NCI-H146 treated with DMSO at 0.1 percent for 48 hours (cell line): ENCODE measurements at regions not wholly inside any gene's neighbourhood (a gene's known extent, or its start where the extent isn't known, plus 50 kb on each side); places are given as distances from the start of the nearest gene placed in this dataset.
"Not testable (repeated sequence)": the region's sequence is repeated elsewhere in the genome, so short reads cannot be mapped to it uniquely, and the experiment has no call there.

Experiments used
- DNase-seq: peaks from one replicate; lab custom pipeline; 2025; ENCODE audit not compliant: unreplicated experiment; lab: John Stamatoyannopoulos, UW

- no peak for DNase-seq
Observed at GRCh38 chr15:79740561-79740960, 156.3 kb downstream of the MTHFS start.

- no peak for DNase-seq
Observed at GRCh38 chr15:79743032-79743431, 153.8 kb downstream of the MTHFS start.

GRCh38 chr15:79744485-79744884, 152.3 kb downstream of the MTHFS start:
- DNase-seq, result not testable (repeated sequence)

- no peak for DNase-seq
Observed at GRCh38 chr15:79756365-79756764, 140.4 kb downstream of the MTHFS start.

- no peak for DNase-seq
Observed at GRCh38 chr15:79765081-79765480, 131.7 kb downstream of the MTHFS start.

- DNase-seq, result no peak
Observed at GRCh38 chr15:79769069-79769481, 127.7 kb downstream of the MTHFS start.

GRCh38 chr15:79769933-79770759, 126.7 kb downstream of the MTHFS start:
- no peak for DNase-seq

- no peak for DNase-seq
Observed at GRCh38 chr15:79773128-79773527, 123.7 kb downstream of the MTHFS start.

GRCh38 chr15:79775821-79776220, 121.0 kb downstream of the MTHFS start:
- DNase-seq, result no peak

GRCh38 chr15:79777916-79778315, 118.9 kb downstream of the MTHFS start:
- DNase-seq, result no peak

GRCh38 chr15:79778378-79778990, 118.3 kb downstream of the MTHFS start:
- no peak for DNase-seq

- no peak for DNase-seq
Observed at GRCh38 chr15:79779746-79780145, 117.1 kb downstream of the MTHFS start.

GRCh38 chr15:79782307-79782706, 114.5 kb downstream of the MTHFS start:
- not testable (repeated sequence) for DNase-seq
